ENCODE measurements at regions not wholly inside any gene's neighbourhood (a gene's known extent, or its start where the extent isn't known, plus 50 kb on each side); places are given as distances from the start of the nearest gene placed in this dataset.
"Not testable (repeated sequence)": the region's sequence is repeated elsewhere in the genome, so short reads cannot be mapped to it uniquely, and the experiment has no call there.

DNA sequence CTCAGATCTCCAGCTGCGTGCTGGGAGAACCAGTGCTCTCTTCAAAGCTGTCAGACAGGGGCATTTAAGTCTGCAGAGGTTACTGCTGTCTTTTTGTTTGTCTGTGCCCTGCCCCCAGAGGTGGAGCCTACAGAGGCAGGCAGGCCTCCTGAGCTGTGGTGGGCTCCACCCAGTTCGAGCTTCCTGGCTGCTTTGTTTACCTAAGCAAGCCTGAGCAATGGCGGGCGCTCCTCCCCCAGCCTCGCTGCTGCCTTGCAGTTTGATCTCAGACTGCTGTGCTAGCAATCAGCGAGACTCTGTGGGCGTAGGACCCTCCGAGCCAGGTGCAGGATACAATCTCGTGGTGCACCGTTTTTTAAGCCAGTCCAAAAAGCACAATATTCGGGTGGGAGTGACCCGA lies 864.4 kb downstream of the GBE1 start:
- DNase-seq, result not testable (repeated sequence)

DNA sequence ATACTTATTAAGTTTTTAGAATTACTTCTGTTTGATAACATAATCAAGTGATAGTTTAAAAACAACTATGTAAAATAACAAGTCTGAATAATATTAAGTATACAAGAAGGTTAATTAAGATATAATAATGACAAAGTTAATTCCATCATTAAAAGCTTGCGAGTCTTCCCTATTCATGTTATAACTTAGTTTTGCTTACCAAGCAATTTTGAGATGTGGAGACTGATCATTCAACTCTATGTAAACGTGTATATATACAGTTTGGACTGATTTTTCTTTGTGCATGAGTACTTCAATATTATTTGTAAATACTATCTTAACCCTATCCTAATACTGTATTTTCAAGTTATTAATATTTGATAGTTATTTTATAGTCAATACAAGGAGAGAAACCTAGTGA lies 870.9 kb downstream of the GBE1 start:
- no peak for DNase-seq

DNA sequence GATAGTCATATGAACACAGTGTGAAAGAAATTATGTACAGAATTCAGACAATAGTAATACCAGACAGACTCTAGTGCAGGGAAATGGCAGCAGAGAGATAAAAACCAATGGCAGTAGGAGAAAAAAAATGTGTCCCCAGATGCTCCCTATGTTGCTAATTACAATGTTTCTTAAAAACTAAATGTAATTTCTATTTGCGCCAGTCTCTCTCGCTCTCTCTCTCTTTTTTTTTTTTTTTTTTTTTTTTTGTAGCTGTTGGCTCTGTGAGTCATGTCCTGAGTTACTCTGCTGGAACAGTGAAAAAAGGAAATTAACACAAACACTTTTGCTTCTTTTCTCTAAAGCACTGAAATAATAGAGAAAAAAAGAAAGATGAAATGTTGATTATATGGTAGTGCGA lies 871.9 kb downstream of the GBE1 start:
- no peak for DNase-seq

DNA sequence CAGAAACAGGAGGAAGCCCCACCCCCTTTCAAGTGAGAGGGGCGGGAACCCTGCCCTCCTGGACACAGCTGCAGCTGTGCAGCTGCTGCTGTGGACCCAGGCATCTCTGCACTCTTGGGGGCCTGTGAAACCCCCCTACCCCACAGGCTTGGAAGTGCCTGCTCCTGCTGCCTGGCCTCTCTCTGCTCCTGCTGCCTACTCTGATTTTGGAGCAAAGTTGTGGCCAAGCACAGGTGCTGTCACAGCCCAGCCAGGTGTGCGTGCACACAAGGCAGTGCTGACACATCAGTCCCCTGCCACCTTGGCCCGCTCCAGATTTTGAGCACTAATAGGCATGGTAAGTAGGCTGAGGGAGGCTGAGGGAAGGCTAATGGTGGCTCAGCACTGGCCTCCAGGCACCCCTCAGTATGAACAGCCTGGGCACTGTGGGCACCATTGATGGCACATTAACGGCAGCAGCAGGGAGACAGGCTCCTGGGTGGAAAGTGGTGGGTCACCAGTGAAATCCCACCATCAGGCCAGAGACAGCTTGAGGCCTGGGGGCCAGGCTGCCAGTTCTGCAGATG lies 890.9 kb downstream of the GBE1 start:
- DNase-seq, result no peak

DNA sequence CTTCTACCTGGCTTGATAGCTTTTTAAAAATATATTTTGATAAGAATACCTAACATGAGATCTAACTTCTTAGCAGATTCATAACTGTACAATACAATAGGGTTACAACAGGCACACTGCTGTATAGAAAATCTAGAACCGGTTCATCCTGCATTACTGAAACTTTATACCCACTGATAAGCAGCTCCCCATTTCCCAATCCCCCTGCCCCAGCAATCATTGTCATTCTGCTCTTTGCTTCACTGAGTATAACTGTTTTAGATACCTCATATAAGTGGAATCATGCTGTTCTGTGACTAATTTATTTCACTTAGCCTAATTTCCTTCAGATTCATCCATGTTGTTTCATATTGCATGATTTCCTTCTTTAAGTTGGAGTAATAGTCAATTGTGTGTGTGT lies 906.0 kb downstream of the GBE1 start:
- DNase-seq, result no peak

DNA sequence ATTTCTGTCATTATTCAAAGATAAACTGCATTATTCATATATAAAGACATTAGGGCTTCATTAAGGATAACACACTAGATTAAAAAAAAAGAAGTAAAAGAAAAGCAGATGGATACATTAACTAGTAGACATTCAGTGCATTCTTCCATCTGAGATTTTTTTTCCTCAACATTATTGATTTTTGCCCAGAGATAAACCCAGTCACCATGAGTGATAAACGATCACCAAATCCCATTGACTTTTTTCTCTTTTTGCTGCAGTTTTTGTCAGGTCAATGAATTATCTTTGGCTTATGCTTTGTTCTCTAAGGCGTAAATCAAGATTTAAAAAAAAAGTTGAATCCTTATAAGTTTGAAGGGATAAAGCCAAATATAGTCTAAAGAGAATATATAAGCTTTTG lies 925.0 kb downstream of the GBE1 start:
- no peak for DNase-seq

DNA sequence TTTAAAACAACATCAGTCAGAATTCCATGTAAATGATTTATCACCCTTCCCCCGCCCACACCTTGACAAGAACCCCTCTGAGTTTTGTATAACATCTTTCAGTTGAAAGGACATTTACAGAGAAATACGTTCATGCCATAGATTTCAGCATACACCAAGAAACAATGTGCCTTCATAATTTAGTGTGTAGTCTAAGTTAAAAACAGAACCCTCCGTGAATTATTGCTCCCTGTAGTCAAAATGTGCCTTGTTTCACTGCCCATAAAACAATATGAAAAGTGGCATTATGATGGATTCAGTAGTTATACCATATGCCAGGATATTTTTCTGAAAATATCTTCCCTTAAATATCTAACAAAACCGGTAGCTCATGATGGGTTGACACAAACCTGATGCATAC lies 953.9 kb downstream of the GBE1 start:
- no peak for DNase-seq

DNA sequence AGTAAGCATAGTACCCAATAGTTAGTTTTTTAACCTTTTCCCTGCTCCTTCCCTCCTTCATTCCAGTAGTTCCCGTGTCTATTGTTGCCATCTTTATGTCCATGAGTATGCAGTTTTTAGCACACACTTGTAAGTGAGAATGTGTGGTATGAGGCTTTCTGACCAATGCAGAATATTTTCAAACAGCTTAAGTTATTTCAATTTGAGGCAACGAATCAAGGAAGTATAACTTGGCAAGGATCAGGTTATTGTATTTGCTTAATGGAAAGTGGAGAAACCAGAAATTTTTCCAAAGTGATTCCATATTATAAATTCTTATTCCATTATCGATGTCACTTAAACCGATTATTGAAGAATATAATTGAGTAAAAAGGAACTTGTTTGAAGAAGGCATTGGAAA lies 954.8 kb downstream of the GBE1 start:
- DNase-seq, result no peak

DNA sequence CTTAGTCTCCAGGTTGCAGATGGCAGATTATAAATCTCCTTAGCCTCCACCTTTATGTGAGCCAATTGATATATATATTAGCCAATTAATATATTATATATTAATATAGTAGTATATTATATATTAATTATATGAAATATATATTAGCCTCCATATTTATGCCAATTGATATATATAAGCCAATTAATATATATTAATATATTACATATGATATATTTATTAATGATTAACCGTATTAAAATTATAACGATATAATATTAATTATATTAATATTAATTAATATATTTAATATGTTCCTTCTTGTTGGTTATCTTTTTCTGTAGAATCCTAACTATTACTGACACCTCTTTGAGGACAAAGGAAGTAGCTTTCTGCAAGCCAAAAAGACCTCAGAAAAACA lies 972.5 kb downstream of the GBE1 start:
- DNase-seq, result no peak

DNA sequence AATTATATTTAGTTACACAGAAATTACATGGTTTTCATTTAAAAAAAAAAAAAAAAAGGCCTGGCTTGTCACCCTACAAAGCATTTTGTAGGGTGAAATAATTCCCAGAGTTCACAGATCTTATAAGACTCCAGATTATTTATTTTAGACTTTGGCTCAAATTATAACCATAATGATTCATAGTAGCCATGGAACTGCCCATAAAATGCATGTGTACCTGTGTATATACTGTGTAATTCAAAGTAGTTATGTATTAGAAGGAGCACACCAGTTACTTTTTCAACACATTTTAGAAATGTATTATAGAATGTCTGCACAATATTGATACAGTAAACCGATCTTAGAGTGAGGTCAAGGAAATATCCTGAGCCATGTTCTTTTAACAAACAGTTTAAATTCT lies 975.6 kb downstream of the GBE1 start:
- no peak for DNase-seq

DNA sequence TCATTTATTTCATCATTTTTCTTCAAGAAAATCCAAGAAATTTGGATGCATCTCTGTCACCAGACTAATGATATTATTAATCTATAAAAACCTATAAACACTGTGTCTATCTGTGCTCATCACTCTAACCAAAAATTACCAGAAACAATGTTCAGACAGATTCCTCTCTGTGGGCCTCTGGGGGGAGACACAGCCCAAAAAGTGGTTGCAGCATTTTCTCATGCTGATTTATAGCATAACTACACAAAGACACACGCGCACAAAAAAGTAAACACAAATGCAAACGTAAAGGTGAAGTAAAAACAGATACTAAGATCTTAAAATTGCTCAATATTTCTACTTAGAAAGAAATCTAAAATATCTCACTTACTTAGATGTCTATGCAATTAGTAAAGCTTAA lies 976.0 kb downstream of the GBE1 start:
- DNase-seq, result no peak

DNA sequence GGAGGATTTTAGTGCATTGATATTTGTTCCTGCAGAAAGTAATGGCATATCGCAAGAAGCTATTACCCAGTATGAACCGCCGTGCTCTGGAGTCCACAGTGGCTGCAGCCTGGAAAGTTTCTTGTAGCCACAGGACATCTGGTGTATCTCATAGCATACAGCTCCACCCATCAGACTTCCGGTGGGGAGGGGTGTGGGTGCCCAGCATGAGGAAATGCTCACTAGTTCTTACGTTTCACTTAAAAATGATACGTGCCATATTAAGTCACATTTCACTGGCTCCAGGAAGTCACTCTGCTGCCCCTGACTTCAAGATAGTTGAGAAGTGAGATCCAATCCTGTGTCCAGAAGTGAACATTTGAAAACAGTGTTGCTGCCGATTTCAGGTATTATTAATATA lies 990.4 kb downstream of the GBE1 start:
- DNase-seq, result peak; percentile 65

DNA sequence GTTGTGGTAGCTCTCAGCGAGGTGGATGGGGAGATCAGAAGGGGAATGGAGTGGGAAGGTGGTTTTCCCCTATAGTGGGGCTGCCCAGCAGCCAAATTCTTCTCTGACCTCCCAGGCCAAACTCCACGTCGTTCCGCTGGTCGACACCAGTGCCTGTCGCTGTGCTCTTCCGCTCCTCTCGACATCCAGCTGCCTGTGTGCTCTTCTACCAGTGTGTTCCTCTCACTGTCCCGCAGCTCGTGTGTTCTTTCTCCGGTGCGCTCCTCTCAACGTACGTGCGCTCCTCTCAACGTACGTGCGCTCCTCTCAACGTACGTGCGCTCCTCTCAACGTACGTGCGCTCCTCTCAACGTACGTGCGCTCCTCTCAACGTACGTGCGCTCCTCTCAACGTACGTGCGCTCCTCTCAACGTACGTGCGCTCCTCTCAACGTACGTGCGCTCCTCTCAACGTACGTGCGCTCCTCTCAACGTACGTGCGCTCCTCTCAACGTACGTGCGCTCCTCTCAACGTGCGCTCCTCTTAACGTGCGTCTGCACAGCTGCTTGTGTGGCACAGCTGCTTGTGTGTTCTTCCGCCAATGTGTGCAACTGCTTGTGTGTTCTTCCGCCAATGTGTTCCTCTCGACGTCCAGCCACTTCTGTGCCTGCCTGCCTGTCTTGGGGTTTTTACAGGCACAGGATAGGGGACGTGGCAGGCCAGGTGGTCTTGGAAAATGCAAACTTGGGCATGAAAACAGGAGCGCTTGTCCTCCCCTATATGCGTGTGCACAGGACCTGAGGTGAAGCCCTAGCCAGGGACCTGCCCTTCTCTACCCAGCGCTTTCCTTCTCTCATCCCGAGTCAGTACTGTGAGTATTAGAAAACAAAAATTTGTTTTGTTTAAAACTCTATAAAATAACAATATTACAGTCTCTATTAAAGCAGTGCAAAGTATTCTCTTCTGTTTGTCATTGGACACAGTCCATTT lies 991.1 kb downstream of the GBE1 start:
- peak; percentile 53 for DNase-seq

DNA sequence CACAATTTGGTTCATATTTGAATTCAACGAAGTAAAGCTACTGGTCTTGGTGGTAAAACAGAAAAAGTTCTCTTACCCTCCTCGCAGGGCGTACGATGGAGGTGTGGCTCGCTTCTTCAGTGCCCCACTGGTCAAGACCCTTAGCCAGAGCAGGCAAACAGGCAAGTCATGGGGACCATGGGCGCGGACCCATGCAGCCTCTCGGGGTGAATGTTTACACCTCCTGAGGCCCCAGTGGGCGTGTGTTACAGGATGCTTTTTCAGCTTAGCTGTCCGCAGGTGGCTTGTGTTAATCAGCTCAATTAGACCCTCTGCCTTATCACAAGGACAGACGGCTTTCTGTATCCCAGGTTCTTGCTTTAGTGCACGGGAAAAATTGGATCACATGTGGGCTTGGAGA lies 991.8 kb downstream of the GBE1 start:
- DNase-seq, result no peak

DNA sequence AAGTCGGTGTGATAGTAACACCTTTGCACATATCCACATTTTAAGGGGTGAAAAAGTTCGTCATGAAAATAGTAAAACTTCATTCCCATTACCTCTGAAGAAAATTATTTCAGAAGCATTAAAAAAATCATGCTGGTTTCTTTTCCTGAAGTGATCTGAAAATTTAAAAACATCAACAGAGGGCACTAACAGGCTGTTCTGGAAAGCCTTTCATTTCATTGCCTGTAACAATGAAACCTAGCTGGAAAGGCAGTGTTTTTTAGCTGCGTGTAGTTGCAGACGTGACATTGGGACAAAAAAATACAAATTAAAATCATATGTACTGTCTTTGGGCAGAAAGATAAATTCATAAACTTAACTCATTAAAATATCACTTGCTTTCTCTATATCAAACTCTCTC lies 993.8 kb downstream of the GBE1 start:
- DNase-seq, result no peak

DNA sequence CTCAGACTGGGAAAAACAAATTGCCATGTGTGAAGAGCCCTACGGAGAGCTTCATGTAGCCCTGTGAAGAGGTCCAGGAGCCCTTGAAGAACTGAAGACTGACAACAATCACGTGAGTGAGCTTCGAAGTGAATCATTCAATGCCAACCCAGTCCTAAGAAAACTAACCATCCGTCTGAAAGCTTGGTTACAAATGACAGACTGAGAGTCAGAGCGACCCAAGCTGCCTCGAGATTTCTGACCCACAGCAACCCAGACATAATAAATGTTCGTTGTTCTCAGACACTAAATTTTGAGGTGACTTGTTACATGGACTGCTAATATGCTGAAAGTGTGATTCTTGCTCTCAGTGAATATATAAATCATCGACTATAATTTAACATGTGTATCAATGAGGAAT lies 987.2 kb upstream of the ROBO1 start:
- no peak for DNase-seq

DNA sequence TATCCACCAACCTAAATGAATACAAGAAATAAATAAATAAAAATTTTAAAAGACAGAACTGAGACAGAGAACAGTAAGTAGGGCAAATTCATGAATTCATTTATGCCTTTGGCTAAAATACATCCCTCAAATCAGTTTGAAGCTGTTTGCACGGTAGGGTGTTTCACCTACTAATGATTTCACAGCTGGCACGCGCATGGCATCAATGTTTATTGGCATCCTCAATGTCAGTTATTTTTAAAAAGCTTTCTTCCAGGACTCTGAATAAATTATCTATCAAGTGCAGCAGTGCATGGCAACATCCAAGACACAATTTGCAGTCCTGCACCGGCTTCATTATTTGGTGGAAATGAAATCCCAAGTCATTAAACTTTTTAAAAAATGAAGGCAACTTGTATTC lies 985.2 kb upstream of the ROBO1 start:
- DNase-seq, result no peak

DNA sequence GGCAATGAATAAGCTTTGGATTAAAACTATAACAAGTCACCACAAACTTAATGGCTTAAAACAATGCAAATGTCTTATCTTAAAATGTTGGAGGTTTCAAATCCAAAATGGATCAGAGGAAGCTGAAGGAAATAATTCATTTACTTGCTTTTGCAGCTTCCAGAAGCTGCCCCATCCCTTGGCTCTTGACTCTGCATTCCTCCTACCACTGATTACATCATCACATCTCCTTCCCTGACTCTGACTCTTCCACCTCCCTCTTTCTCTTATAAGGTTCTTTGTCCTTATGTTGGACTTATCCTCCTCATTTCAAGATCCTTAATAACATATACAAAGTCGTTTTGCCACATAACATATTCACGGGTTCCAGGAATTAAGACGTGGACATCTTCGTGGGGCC lies 982.8 kb upstream of the ROBO1 start:
- no peak for DNase-seq

DNA sequence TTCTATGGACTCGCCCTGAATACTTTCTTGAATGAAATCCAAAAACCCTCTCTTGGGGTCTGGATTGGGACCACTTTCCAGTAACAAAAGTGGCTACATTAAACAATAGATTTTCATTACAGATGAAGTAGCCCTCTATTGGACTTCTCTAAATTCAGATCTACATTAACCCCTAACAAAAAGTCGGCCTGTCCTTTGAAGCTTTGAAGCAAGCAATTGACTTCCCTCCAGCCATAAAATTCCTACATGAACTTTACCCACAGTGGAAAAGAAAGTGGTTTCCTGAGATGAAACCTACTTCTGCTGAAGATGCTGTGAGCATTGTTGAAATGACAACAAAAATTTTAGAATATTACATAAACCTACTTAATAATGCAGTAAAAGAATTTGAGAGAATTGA lies 967.1 kb upstream of the ROBO1 start:
- no peak for DNase-seq

DNA sequence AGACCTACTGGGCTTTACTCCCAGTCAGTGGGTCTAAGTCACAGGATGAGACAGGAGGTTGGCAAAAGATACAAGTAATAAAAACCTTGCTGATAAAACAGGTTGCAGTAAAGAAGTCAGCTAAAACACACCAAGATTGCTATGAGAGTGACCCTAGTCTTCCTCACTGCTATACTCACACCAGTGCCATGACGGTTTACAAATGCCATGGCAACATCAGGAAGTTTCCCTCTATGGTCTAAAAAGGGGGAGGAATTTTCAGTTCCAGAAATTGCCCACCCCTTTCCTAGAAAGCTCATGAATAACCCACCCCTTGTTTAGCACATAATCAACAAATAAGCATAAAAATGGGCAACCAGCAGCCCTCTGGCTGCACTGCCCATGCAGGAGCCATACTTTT lies 966.7 kb upstream of the ROBO1 start:
- no peak for DNase-seq

DNA sequence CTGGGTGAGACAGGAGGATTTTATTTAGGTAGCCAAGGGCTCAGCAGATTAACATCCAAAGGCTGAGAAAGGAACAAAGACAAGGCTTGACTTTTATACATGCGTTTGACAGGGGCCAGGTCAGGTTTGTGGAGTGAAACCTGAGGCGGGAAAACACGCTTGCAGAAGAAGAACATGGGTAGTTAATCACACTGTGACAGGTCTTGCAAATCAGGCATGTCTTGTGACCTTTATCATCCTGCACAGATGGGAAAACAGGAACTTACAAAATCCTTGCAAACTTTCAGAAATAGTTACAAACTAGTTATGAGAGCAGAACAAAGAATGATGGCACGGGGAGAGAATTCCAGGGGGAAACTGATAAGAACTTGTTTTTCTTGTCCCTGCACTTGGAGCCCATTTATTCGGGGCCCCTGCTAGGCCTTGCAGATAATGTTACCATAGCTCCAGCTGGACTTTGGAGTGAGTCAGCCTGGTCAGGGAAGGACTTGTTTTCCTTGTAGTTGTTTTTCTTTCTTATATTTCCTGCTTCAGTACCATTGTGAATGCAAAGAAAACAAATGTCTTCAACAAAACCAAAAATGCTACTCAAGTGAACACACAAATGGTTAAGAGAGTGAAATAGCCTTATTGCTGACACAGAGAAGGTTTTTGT lies 965.9 kb upstream of the ROBO1 start:
- no peak for DNase-seq

DNA sequence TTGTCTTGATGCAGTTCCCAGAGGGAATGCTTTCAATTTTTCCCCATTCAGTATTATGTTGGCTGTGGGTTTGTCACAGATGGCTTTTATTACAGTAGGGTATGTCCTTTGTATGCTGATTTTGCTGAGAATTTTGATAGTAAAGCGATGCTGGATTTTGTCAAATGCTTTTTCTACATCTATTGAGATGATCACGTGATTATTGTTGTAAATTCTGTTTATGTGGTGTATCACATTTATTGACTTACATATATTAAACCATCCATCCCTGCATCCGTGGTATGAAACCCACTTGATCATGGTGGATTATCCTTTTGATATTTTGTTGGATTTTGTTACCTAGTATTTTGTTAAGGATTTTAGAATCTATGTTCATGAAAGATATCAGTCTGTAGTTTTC lies 959.8 kb upstream of the ROBO1 start:
- DNase-seq, result not testable (repeated sequence)

DNA sequence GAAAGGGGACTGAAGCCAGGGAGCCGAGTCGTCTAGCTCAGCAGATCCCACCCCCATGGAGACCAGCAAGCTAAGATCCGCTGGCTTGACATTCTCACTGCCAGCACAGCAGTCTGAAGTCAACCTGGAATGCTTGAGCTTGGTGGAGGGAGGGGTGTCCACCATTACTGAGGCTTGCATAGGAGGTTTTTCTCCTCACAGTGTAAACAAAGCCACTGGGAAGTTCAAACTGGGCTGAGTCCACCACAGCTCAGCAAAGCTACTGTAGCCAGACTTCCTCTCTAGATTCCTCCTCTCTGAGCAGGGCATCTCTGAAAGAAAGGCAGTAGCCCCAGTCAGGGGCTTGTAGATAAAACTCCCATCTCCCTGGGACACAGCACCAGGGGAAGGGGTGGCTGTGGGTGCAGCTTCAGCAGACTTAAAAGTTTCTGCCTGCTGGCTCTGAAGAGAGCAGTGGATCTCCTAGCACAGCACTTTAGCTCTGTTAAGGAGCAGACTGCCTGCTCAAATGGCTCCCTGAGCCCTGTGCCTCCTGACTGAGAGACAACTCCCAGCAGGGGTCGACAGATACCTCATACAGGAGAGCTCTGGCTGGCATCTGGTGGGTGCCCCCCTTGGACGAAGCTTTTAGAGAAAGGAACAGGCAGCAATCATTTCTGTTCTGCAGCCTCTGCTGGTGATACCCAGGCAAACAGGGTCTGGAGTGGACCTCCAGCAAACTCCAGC lies 942.0 kb upstream of the ROBO1 start:
- not testable (repeated sequence) for DNase-seq

DNA sequence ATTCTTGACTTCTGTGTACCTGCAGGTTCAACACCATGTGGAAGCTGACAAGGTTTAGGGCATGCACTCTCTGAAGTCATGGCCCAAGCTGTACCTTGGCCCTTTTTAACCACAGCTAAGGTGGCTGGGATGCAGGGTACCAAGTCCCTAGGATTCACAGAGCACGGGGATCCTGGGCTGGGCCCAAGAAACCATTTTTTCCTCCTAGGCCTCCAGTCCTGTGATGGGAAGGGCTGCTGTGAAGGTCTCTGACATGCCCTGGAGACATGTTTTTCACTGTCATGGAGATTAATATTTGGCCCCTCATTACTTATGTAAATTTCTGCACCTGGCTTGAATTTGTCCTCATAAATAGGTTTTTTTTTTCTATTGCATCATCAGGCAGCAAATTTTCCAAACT lies 937.5 kb upstream of the ROBO1 start:
- no peak for DNase-seq
